Bronchial epithelial cell (primary cell): ENCODE measurements at regions not wholly inside any gene's neighbourhood (a gene's known extent, or its start where the extent isn't known, plus 50 kb on each side); places are given as distances from the start of the nearest gene placed in this dataset.
"Not testable (repeated sequence)": the region's sequence is repeated elsewhere in the genome, so short reads cannot be mapped to it uniquely, and the experiment has no call there.

Experiments used
- DNase-seq: peaks from one replicate; pipeline ENCODE4 v3.0.0-alpha.2; 2010; ENCODE audit warnings: low read depth
- FAIRE-seq: peaks from 2 replicates; lab custom pipeline; 2011; peaks lifted over from hg19 to GRCh38; lab: Jason Lieb, UNC
- H3K27me3 ChIP-seq: 2 replicates; pipeline ENCODE4 v1.5.1; 2011; ENCODE audit warnings: low read length; ENCODE audit not compliant: control insufficient read depth, insufficient read depth
- H3K36me3 ChIP-seq: 2 replicates; pipeline ENCODE4 v1.5.1; 2011; ENCODE audit warnings: low read length; ENCODE audit not compliant: control insufficient read depth, insufficient read depth
- H3K4me3 ChIP-seq: 2 replicates; pipeline ENCODE4 v1.5.1; 2011; ENCODE audit warnings: mild to moderate bottlenecking, low read depth, low read length, control low read depth
- CTCF ChIP-seq: IDR thresholded peaks from 2 replicates; pipeline ENCODE4 v1.5.1; 2011; ENCODE audit warnings: mild to moderate bottlenecking, moderate library complexity, low read length, control low read depth, inconsistent platforms; ENCODE audit not compliant: insufficient read depth, severe bottlenecking

GRCh38 chr3:721086-721485 lies 371.7 kb upstream of the CNTN6 start:
- Histone ChIP-seq H3K27me3 (no peaks in the 10 kb centered on the region), H3K36me3 (no peaks in the 10 kb centered on the region), H3K4me3 (no peak overlapping the region)
- no peak for TF ChIP-seq CTCF
- DNase-seq = no peak
- no peak for FAIRE-seq

GRCh38 chr3:732326-732928 lies 360.4 kb upstream of the CNTN6 start:
- Histone ChIP-seq H3K27me3 (no peaks in the 10 kb centered on the region), H3K36me3 (no peaks in the 10 kb centered on the region), H3K4me3 (no peak overlapping the region)
- DNase-seq (no peak), FAIRE-seq (no peak)
- TF ChIP-seq CTCF = no peak

GRCh38 chr3:733313-733712 lies 359.5 kb upstream of the CNTN6 start:
- Histone ChIP-seq H3K36me3 (no peaks in the 10 kb centered on the region), H3K27me3 (no peaks in the 10 kb centered on the region), H3K4me3 (no peak overlapping the region)
- TF ChIP-seq CTCF = no peak
- no peak for FAIRE-seq
- no peak for DNase-seq

- FAIRE-seq (no peak), DNase-seq (no peak)
- TF ChIP-seq CTCF = no peak
These were observed 335.1 kb upstream of the CNTN6 start for GRCh38 chr3:757711-758110.

GRCh38 chr3:759106-759505 lies 333.7 kb upstream of the CNTN6 start:
- no peak for TF ChIP-seq CTCF
- FAIRE-seq = no peak
- no peak for DNase-seq
- Histone ChIP-seq H3K4me3 (no peak overlapping the region), H3K27me3 (no peaks in the 10 kb centered on the region), H3K36me3 (no peaks in the 10 kb centered on the region)

More at GRCh38 chr3:757711-758110, 335.1 kb upstream of the CNTN6 start:
- Histone ChIP-seq H3K27me3 (no peaks in the 10 kb centered on the region), H3K4me3 (no peak overlapping the region), H3K36me3 (no peaks in the 10 kb centered on the region)

GRCh38 chr3:773433-773832 lies 319.4 kb upstream of the CNTN6 start:
- not testable (repeated sequence) for FAIRE-seq, H3K4me3 ChIP-seq, DNase-seq, H3K27me3 ChIP-seq, H3K36me3 ChIP-seq
